Right renal pelvis (tissue), 4 donors: ENCODE measurements at regions not wholly inside any gene's neighbourhood (a gene's known extent, or its start where the extent isn't known, plus 50 kb on each side); places are given as distances from the start of the nearest gene placed in this dataset.

Experiments
- DNase-seq, 4 donors: peaks; one replicate each; pipeline ENCODE4 v3.0.0-alpha.2; 2013; ENCODE audit warnings: low read depth in 4 of 4, low spot score in 3 of 4, missing footprints in 1 of 4

DNA sequence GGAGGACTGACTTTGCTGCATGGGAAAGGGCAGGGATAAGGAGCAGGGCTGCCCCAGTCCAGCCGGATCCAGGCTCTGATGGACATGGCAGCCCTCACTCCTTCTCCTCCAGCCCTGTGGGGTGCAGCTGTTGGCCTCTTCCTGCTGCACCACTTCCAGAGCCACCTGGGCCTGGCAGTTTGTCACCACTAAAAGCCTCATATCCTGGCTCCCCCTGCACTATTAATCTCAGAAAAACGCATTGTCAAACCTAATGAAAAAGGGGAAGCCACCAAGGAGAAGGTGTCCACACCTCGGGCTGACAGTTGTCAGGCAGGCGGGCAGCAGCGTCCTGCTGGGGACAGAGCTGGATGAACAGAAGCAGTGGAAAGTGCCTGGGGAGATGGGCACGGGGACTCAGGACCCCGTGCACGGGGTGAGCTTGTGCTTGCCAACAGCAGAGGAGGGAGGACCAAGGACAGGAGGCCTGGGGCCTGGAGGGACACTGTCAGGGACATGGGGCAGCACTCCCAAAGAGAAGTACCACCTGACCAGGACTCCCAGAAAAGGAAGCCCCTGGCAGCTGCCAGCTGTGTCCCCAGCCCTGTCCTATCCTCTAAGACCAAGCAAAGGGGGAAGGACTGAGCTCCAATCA, 151.1 kb upstream of the TSHZ3 start:
- DNase-seq = no peak

DNA sequence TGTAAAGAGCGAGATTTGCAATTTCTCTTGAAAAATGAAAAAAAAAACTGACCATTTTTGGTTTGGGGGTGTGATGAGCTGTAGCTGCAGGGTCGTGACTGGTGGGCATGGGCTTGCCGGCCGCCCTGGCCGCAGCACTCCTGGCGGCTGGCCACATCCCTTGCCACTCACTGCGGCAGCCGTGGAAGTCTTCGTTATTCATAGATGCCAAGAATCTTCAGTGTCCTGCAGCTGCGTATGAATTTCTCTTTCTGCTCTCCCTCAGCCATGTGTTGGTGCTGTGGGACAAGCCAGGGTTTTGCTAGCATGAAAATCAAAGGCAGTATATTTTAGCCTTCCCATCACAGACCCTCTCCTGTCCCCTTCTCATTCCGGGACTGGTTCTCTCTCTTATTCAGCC, 151.7 kb upstream of the TSHZ3 start:
- no peak for DNase-seq

DNA sequence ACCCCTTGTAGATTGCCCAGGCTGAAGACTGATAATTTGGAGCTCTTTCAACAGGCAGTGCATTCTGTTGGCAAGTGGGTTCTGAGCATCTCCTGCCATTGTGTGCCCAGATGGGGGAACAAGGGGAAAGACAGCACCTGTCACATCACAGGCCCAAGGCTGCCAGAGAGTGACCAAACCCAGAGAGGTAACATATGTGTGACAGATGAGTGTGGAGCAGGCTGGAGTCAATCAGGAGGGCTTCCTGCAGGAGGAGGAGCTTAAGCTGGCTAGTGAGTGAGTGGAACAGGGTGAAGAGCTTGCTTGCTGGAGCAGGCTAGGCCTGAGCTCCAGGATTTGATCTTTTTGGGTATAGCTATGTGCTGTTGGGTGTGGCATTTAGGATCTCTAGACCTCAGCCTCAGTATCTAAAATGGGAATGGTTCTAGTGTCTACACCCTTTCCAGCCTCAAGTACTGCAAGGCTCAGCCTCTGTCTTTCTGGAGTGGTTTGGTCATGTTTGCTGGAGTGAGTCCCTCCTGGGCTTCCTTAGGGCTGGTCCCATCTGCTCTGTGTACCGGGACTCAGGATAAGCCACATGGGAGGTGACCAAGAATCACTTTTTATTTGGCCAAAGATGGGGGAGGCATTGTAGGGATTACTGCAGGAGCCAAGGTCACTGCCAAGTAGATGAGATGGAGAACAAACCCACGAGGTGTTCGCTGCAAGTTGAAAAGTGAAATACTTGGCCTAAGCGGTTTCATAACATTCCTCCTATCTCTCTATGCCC, 152.4 kb upstream of the TSHZ3 start:
- no peak for DNase-seq

DNA sequence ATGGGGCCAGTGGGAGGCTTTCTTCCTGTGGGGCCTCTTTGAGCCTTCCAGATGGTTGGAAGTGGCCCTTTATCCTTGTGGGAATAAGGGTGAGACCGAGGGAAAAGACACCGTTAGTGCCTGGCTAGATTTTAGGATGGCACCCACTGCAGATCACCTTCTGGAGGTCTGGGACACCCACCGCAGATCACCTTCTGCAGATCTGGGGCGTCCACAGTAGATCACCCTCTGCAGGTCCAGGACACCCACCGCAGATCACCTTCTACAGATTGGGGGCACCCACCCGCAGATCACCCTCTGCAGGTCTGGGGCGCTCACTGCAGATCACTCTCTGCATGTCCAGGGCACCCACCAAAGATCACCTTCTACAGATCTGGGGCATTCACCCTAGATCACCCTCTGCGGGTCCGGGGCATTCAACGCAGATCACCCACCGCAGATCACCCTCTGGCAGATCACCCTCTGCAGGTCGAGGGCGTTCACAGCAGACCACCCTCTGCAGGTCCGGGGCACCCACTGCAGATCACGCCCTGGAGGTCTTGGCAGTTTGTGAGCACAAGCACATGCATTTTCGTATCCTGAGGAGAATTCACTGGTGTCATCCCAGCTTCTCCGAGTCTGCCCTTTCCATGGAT, 153.4 kb upstream of the TSHZ3 start:
- no peak for DNase-seq

DNA sequence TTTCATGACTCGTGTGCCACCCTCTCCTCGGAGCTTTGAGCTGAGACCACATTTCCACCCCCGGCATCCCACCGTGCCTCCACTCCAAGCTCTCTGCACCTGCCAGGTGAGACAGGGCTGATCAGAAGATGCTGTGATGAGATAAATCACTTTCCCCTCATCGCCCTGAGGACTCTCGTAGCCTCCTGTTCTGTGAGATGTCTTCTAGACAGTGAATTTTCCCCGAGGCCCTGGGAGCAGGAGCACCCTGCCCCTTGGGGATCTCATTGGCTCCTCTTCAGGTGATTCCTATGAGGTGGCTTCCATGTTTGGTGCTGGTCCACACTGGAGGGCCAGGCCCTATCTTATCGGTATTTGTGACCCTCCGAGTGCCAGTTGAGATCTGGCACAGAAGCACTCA, 154.0 kb upstream of the TSHZ3 start:
- DNase-seq = no peak

DNA sequence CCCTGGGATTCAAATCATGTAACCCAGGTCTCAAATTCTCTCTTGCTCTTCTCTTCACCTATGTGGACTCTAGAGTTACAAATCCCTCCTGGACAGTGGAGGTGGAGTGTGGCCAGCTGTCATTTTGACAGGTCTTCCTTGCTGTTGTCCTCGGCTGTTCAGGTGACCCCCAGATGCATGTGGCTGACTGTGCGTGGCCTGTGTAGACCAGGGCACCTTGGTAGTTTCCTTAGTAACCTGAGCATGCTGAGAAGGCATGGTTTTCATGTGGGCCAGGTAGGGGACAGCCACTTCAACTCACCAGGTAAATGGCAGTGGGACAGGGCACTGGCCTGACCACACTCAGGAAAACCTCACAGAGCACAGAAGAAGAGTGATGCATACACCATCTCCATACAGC, 155.0 kb upstream of the TSHZ3 start:
- no peak for DNase-seq

DNA sequence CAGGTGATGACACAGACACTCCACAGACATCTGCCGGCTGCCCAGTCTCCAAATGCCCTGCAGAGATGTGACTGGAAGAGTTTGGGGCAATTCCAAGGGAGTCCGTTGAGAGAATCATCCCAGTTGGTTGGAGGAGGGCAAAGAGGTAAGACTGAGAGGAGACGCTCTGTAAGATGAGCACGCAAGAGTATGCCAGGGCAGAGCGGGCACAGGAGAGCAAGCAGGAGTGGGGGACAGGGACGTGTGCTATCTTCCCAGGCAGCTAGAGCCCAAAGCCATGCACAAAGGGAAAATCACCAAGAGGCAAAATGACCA, 156.3 kb upstream of the TSHZ3 start:
- DNase-seq = no peak

DNA sequence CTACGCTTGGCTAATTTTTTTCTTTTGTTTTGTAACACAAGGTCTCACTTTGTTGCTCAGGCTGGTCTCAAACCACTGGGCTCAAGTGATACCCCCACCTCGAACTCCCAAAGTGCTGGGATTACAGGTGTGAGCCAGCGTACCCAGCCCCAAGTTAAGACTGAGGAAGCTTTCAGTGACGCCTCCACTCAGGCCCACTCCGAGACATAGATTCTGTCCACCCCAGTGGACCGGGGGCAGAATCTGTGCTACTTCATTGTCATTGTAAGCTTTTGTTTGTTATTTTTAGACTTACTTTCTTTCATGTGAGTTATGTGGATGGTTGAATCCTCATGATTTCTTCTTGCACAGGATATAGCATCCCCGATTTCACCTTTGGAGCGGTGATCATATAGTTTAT, 156.9 kb upstream of the TSHZ3 start:
- DNase-seq = no peak

DNA sequence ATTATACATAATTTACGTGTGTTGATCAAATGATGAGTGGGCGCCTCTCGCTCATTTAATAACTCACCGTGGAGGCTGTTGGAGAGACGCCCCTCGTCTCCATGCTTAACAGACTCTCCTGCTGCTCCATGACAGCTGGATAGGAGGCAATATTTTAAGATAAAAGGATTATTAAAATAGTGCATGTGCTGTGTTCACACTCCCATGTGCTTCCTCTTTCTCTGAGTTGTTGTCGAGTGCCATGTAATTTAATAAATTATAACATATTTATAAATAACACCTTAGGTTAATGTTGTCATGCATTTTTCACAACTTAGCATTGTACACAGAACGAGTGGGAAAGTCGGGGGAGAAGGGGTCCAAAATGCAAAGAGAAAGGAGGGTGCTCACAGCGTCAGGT, 161.4 kb upstream of the TSHZ3 start:
- no peak for DNase-seq

DNA sequence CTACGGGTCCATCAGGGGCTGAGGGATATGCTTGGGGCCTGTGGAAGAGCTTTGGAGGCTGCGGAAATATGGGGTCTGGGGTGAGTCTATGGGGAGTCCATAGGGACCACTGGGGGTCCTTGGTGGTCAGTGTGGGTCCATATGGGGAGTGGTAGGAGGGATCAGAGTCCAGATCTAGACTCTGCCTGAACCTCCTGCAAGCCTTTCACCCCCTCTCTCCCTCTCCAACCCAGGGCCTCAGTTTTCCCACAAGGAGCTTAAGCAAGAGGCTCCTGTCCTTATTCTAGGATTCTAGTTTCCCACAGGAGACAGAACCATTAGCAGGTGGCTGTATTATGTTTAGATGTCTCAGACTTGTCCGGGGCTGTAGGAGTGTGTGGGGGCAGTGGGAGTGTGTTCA, 161.9 kb upstream of the TSHZ3 start:
- DNase-seq = no peak

DNA sequence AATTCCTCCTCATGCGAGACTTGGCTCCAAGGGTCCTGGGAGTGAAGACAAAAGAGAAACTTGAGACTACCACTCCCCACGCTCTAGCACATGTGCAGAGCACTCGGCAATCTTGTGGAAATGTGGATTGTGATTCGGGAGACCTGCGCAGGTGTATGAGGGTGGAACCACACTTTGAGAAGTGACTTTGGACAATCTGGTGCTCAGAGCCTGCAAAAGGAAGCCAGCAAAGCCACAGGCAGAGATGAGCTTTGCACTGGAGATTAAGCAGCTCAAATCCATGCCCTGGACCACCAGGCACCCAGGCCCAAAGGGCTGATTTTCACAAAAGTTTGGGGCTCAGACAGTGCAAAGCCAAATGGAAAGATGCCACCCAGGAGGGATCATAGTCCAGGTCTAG, 162.5 kb upstream of the TSHZ3 start:
- no peak for DNase-seq

DNA sequence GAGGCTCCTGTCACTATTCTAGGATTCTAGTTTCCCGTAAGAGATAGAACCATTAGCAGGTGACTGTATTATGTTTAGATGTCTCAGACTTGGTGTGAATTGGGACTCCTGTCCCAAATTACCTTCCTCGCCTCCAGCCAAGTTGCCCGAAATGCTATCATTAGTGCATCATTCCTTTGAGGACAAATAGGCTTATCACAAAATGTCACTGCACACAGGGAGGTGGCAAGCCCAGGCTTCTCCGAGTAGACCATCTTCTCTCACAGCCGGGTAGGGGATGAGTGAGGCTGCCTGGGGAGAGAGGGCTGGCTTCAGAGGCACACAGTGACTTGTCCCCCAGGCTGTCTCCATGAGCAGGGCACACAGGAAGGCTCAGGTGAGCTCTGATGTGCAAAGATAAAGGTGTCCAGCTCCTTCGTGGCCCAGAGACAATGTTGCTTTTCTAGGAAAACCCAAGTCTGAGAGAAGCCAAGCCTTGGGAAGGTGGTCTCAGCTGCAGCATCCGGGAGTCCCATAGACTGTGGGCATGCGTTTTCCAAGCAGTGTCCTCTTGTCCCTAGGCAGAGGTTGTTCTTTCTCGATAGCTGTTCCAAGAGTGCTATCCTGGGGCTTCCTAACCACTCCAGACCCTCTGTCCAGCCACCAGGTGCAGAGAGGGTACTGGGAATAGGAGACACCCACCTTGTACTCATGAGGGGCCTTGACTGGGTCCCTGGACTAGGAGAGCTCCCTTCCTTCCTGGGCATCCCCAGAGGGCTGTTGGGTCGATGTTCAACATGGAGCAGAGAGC, 163.1 kb upstream of the TSHZ3 start:
- no peak for DNase-seq

DNA sequence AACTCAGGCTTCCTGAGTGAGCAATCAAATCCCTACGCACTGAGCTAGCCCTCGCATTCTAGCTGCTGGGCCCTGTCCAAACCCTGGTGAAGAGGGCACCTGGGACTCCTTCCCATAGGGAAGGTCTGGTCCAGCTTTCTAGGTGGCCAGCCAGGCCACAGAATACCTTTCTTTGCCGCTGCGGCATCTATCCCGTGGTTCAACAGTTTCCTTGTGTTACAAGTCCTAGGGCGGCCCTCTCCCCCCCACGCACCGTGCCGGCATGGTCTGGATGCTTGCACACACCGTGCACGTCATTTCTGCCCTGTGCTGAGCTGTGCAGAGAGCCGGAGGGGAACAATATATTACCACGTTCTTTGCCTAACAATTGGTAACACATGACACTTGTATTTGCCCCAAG, 164.6 kb upstream of the TSHZ3 start:
- no peak for DNase-seq

DNA sequence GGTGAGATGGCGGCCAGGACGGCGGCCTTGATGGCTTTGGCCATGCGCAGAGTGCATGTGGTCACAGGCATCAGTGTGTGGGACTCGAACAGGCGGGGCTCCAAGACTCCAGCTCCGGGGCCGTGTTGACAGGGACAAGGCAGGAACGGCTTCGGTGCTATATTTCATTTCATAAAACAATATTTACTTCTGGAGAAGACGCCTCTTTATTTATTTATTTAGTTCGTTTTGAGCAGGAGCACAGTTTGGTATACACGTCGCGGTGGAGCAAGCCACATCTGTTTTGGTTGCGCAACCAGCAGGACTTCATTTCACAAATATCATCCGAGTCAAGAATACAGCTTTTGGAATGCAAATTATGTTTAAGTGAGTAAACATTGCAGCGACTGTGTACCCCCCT, 166.7 kb upstream of the TSHZ3 start:
- no peak for DNase-seq

DNA sequence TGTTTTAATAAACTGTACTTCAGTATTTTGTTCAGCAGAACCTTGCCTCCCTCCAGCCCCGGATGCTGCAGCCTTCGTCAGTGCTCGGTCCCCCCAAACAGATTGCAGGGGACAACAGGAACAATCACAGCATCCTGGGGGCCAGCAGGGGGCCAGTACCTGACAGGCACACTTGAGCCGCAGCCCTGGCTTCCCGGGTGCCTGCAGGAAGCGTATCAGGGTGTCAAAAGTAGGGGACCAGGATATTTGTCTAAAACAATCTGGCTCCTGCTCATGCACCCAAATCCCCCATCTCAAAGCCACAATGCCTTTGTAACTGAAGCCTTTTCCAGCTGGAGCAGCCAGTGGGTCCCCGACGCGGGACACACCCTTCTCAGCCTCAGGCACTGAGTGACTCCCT, 167.5 kb upstream of the TSHZ3 start:
- DNase-seq = no peak

DNA sequence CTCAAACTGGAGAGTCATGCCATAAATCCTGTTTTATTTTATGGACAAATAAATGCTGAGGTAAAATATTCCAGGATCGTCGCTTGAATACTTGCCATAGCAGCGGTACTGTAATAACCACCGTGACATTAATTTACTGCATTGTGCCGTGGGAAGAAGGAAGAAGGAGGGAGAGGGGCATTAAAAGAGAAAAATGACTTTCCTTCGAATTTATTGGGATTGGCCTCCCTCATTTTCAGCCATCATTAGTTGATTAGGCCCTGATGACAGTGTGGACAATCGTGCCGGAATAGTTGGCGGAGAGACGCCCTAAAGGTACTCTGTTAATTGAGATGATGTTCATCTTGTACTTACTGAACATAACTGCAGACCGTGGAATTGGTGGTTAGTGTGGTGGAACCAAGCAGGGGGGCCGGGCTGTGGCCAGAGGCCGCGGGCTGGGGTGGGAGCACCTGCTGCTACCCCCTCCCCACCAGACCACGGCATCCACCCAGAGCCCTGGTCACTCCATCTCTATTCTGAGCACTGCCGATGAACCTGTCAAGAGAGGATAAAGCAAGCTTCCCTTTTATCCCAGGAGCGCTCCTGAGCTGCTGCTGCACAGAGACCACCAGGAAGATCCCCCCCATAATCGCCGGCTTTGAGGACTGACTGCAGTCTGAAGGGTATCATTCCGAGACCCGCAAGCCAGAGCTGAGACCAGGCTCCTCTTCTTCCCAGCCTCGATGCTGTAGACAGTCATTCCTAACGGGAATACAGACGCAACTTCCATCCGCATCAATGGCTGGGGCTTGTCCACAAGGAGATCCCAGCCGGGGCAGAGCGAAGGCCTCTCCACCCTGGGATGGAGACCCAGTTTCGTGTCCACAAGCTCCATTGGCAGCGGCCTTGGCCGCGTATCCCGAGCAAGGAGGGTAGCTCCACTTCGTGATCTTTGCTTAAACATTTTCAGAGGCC, 168.3 kb upstream of the TSHZ3 start:
- no peak for DNase-seq

DNA sequence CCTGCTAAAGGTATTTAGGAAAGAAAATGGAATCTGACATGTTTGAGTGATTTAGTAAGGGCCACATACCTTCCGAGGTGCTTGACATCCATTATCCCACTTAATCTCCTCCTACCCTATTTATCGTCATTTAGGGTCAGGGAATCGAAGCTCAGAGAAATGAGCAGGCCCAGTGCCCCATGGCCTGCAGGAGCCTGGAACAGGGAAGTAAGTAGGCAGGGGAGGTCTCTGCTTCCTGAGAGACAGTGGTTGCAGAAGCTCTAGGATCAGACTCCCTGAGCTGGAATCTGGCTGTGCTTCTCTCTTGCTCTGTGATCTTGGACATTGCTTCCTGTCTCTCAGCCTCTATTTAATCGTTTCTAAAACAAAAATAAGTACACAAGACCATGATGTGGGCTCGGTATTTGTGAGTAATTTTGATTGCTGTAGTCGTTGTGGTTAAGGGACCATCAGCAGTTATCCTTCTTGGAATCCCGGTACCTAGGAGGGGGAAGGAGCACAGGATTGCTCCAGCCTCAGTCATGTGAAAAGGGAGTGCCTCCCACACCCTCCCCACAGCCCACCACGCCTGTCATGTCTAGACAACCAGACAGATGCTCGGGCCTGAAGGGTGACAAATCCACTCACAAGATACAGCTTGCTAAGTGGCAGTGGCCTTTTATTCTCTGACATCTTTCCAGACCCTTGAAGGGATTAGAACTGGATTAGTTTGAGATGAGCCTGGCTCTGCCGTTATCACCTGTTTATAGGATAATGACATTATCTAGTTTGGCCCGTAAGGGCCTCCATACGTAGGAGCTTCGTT, 169.2 kb upstream of the TSHZ3 start:
- DNase-seq = no peak

DNA sequence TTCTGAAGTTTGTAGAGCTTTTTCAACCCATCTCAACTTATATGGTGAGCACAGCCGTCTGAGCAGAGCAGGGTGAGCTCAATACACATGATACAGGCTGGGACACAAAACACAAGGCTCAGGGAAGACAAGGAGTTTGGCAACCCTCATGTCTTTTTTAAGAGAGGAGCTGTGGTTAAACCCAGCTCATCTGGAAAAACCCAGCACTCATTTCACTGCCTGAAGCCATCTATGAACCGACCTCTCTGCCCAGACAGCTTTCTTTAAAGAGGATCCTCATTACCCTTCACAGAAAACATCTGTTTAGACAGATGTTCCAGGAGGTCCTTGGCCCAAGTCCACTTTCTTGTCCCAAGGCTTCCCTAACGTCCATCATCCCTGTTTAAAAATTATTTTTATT, 170.0 kb upstream of the TSHZ3 start:
- DNase-seq = no peak

DNA sequence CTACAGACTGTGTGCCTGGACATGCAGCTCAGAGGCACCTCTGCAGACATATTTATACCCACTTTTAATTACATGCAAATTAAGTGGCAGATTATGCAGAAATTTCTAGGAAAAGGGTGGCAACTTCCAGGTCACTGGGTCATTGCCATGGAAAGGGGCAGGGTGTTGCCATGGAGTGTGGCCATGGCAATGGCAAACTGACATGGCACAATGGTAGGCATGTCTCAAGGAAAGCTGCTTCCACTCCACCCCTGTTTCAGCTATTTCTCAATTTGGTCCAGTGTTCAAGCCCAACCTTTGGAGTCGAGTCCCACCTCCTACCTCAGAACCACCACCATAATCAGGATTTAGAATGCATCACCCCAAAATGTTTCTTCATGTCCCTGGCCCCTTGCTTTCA, 170.7 kb upstream of the TSHZ3 start:
- no peak for DNase-seq

DNA sequence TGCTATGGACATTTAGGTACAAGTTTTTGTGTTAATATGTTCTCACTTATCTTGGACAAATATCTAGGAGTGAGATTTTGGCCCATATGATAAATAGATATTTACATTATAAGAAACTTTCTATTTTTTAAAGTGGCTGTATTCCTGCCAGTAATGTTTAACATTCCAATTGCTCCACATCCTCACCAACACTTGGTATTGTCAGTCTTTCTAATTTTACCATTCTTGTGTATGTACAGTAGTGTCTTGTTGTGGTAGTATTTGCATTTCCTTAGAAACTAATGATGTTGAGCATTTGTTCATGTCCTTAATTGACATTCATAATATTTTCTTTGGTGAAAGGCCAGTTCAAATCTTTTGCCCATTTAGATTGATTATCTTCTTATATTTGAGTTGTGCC, 171.4 kb upstream of the TSHZ3 start:
- no peak for DNase-seq
